Neural cell (in vitro differentiated cells): ENCODE measurements at regions not wholly inside any gene's neighbourhood (a gene's known extent, or its start where the extent isn't known, plus 50 kb on each side); places are given as distances from the start of the nearest gene placed in this dataset.

Source experiments
- H2AFZ ChIP-seq: fragments of 200-600, 300-800 bp; sonication (generic), shearing (Covaris generic); 2 replicates; pipeline ENCODE4 v1.6.0; 2014; ENCODE audit warnings: low read depth, mild to moderate bottlenecking, antibody characterized with exemption, low read length, moderate library complexity
- H3F3A ChIP-seq: fragments of 200-600 bp; shearing (Covaris generic); 2 replicates; pipeline ENCODE4 v1.6.1; 2016; ENCODE audit warnings: mild to moderate bottlenecking, moderate library complexity, mixed read lengths, antibody characterized with exemption, low read length; ENCODE audit not compliant: insufficient read depth, poor library complexity, severe bottlenecking
- H3K27ac ChIP-seq: fragments of 200-600, 300-800 bp; sonication (generic), shearing (Covaris generic); 2 replicates; pipeline ENCODE4 v1.5.1; 2014; ENCODE audit warnings: mild to moderate bottlenecking, low read length, moderate library complexity
- H3K27me3 ChIP-seq: fragments of 300-800, 200-600 bp; sonication (generic), shearing (Covaris generic); 2 replicates; pipeline ENCODE4 v1.6.0; 2014; ENCODE audit warnings: mild to moderate bottlenecking, low read depth, low read length, moderate library complexity; ENCODE audit not compliant: insufficient read depth
- H3K36me3 ChIP-seq: fragments of 300-800, 200-600 bp; sonication (generic), shearing (Covaris generic); 2 replicates; pipeline ENCODE4 v1.5.1; 2014; ENCODE audit warnings: mild to moderate bottlenecking, antibody characterized with exemption, low read length, moderate library complexity; ENCODE audit not compliant: insufficient read depth
- H3K4me2 ChIP-seq: fragments of 300-800, 200-600 bp; sonication (generic), shearing (Covaris generic); 2 replicates; pipeline ENCODE4 v1.6.0; 2014; ENCODE audit warnings: mild to moderate bottlenecking, low read length
- H3K4me3 ChIP-seq: fragments of 300-800, 200-600 bp; sonication (generic), shearing (Covaris generic); 2 replicates; pipeline ENCODE4 v1.5.1; 2014; ENCODE audit warnings: mild to moderate bottlenecking, low read length, moderate library complexity
- H3K79me2 ChIP-seq: fragments of 200-600 bp; shearing (Covaris generic); replicated peaks from 2 replicates; pipeline ENCODE4 v1.6.0; 2014; ENCODE audit warnings: mild to moderate bottlenecking, low read length, moderate library complexity; ENCODE audit not compliant: insufficient read depth
- H3K9ac ChIP-seq: fragments of 300-800, 200-600 bp; sonication (generic), shearing (Covaris generic); 2 replicates; pipeline ENCODE4 v1.6.1; 2016; ENCODE audit warnings: mild to moderate bottlenecking, low read length, mixed read lengths
- H3K9me2 ChIP-seq: fragments of 200-600 bp; shearing (Covaris generic); 2 replicates; pipeline ENCODE4 v1.6.1; 2016; ENCODE audit warnings: mild to moderate bottlenecking, low read length, mixed read lengths; ENCODE audit not compliant: insufficient read depth
- H3K9me3 ChIP-seq: fragments of 200-600, 300-800 bp; sonication (generic), shearing (Covaris generic); 2 replicates; pipeline ENCODE4 v1.6.1; 2016; ENCODE audit warnings: mild to moderate bottlenecking, mixed run types, low read length, moderate library complexity, mixed read lengths
- H4K20me1 ChIP-seq: fragments of 200-600 bp; shearing (Covaris generic); 2 replicates; pipeline ENCODE4 v1.6.1; 2016; ENCODE audit warnings: mild to moderate bottlenecking, mixed run types; ENCODE audit not compliant: insufficient read depth
- EP300 ChIP-seq: fragments of 450-650 bp; conservative IDR thresholded peaks from 2 replicates; pipeline ENCODE4 v1.6.1; 2014; ENCODE audit warnings: antibody characterized with exemption, mild to moderate bottlenecking, moderate library complexity; ENCODE audit not compliant: poor library complexity, severe bottlenecking
- EZH2 ChIP-seq: fragments of 200-600, 300-800 bp; shearing (Covaris generic), sonication (generic); IDR thresholded peaks from 2 replicates; pipeline ENCODE4 v1.6.1; 2014; ENCODE audit warnings: antibody characterized with exemption, low read length, borderline replicate concordance, mild to moderate bottlenecking; ENCODE audit not compliant: insufficient read depth, poor library complexity, severe bottlenecking
- MXI1 ChIP-seq: fragments of 450-650 bp; conservative IDR thresholded peaks from 2 replicates; pipeline ENCODE4 v1.6.1; 2014; ENCODE audit warnings: antibody characterized with exemption, mild to moderate bottlenecking; ENCODE audit not compliant: poor library complexity, severe bottlenecking
- POLR2AphosphoS5 ChIP-seq: IDR thresholded peaks from 2 replicates; pipeline ENCODE4 v1.6.1; 2012
- RAD21 ChIP-seq: fragments of 450-650 bp; conservative IDR thresholded peaks from 2 replicates; pipeline ENCODE4 v1.6.1; 2014; ENCODE audit warnings: antibody characterized with exemption, mild to moderate bottlenecking, moderate library complexity
- SMC3 ChIP-seq: fragments of 450-650 bp; conservative IDR thresholded peaks from 2 replicates; pipeline ENCODE4 v1.6.1; 2014; ENCODE audit warnings: antibody characterized with exemption, mild to moderate bottlenecking, moderate library complexity; ENCODE audit not compliant: poor library complexity
- TAF1 ChIP-seq: IDR thresholded peaks from 2 replicates; pipeline ENCODE4 v1.6.1; 2012; ENCODE audit warnings: low read depth
- TF ChIP-seq, protein P1 (sequence below): fragments of 450-650 bp; IDR thresholded peaks from 2 replicates; pipeline ENCODE4 v1.5.1; 2014; ENCODE audit warnings: antibody characterized with exemption, mild to moderate bottlenecking, moderate library complexity; ENCODE audit not compliant: poor library complexity, severe bottlenecking
- TF ChIP-seq, protein P2 (sequence below): IDR thresholded peaks from 2 replicates; pipeline ENCODE4 v1.6.1; 2012; ENCODE audit warnings: borderline replicate concordance

DNA sequence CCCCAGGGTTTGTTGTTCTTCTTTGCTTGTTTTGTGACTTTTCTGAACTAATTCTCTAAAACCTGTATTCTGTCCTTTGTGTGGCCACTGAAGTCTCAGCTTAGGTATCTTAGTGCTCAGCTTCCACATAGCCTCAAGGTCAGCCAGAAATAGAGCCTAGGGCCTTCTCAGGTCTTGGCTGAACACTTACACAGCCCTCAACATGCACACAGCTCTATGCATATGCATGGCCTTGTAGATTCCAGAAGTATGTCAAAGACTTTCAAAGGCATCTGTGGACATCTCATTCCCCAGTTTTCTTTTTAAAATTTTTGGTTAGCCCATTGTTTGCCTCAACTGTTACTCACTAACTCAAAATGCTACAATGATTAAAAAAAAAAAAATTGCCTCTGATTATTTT, 99.9 kb upstream of the GRIA1 start:
- Histone ChIP-seq H3K9me3 (no peaks in the 10 kb centered on the region), H4K20me1 (no peaks in the 10 kb centered on the region)
- TF ChIP-seq, protein P1, sequence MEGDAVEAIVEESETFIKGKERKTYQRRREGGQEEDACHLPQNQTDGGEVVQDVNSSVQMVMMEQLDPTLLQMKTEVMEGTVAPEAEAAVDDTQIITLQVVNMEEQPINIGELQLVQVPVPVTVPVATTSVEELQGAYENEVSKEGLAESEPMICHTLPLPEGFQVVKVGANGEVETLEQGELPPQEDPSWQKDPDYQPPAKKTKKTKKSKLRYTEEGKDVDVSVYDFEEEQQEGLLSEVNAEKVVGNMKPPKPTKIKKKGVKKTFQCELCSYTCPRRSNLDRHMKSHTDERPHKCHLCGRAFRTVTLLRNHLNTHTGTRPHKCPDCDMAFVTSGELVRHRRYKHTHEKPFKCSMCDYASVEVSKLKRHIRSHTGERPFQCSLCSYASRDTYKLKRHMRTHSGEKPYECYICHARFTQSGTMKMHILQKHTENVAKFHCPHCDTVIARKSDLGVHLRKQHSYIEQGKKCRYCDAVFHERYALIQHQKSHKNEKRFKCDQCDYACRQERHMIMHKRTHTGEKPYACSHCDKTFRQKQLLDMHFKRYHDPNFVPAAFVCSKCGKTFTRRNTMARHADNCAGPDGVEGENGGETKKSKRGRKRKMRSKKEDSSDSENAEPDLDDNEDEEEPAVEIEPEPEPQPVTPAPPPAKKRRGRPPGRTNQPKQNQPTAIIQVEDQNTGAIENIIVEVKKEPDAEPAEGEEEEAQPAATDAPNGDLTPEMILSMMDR: no peak
- no peak for TF ChIP-seq POLR2AphosphoS5
- TF ChIP-seq EZH2: no peak
- TF ChIP-seq, protein P2, sequence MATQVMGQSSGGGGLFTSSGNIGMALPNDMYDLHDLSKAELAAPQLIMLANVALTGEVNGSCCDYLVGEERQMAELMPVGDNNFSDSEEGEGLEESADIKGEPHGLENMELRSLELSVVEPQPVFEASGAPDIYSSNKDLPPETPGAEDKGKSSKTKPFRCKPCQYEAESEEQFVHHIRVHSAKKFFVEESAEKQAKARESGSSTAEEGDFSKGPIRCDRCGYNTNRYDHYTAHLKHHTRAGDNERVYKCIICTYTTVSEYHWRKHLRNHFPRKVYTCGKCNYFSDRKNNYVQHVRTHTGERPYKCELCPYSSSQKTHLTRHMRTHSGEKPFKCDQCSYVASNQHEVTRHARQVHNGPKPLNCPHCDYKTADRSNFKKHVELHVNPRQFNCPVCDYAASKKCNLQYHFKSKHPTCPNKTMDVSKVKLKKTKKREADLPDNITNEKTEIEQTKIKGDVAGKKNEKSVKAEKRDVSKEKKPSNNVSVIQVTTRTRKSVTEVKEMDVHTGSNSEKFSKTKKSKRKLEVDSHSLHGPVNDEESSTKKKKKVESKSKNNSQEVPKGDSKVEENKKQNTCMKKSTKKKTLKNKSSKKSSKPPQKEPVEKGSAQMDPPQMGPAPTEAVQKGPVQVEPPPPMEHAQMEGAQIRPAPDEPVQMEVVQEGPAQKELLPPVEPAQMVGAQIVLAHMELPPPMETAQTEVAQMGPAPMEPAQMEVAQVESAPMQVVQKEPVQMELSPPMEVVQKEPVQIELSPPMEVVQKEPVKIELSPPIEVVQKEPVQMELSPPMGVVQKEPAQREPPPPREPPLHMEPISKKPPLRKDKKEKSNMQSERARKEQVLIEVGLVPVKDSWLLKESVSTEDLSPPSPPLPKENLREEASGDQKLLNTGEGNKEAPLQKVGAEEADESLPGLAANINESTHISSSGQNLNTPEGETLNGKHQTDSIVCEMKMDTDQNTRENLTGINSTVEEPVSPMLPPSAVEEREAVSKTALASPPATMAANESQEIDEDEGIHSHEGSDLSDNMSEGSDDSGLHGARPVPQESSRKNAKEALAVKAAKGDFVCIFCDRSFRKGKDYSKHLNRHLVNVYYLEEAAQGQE: no peak
- TF ChIP-seq EP300: no peak

DNA sequence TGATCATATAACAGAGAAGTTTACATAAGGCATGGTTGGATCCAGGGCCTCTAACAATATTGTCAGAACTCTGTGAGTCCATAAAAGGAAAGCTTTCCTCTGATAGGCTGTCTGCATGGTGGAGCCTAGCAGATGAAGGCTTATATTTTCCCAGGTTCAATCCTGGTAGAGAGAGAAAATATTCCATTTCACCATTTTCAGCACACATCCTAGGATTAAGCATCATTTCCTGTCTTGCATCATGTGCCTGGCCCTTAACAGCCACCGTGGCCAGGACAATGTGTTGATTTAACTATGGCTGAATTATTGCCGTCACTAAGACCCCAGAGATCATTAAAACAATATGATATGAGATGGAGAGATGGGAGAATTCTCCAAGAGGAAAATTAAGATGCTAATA, 90.9 kb upstream of the GRIA1 start:
- H3F3A ChIP-seq: no peaks in the 10 kb centered on the region

More for the DNA sequence above, 99.9 kb upstream of the GRIA1 start:
- H3K36me3 ChIP-seq: no peaks in the 10 kb centered on the region
- no peaks in the 10 kb centered on the region for H3K79me2 ChIP-seq
- H3K9me2 ChIP-seq: no peaks in the 10 kb centered on the region
- no peaks in the 10 kb centered on the region for H3F3A ChIP-seq
- no peak overlapping the region for H3K27ac ChIP-seq
- H3K4me3 ChIP-seq: no peak overlapping the region
- no peak overlapping the region for H2AFZ ChIP-seq
- no peak overlapping the region for H3K4me2 ChIP-seq
- H3K9ac ChIP-seq: no peak overlapping the region
- no peaks in the 10 kb centered on the region for H3K27me3 ChIP-seq

DNA sequence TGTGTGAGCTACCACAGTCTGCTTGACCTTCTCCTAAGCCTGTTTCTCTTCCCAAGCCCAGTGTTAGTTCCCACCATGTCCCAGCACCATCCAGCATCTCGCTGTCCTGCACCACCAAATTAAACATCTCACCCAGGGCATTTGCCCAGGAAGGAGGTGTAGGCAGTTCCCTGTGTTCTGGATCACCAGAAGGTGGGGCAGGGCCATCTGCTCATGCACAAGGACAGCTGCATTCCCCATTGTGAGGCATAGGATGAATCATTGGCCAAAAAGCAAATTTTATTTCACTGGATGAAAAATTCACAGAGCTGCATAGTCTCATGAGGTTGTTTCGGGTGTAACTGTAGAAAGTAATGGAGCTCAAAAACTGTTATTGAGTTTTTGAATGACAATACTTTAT, 89.5 kb upstream of the GRIA1 start:
- no peaks in the 10 kb centered on the region for H3K27me3 ChIP-seq
- H3K36me3 ChIP-seq: no peaks in the 10 kb centered on the region
- no peak overlapping the region for H2AFZ ChIP-seq
- H4K20me1 ChIP-seq: no peaks in the 10 kb centered on the region
- H3K4me3 ChIP-seq: no peak overlapping the region
- no peak overlapping the region for H3K27ac ChIP-seq
- H3F3A ChIP-seq: no peaks in the 10 kb centered on the region
- no peak overlapping the region for H3K4me2 ChIP-seq
- no peaks in the 10 kb centered on the region for H3K9me3 ChIP-seq
- H3K9ac ChIP-seq: no peak overlapping the region
- TF ChIP-seq EZH2 (no peak), TAF1 (no peak), RAD21 (no peak), EP300 (no peak), MXI1 (no peak), POLR2AphosphoS5 (no peak), SMC3 (no peak)
- TF ChIP-seq, protein P2: no peak
- TF ChIP-seq, protein P1: no peak
- no peaks in the 10 kb centered on the region for H3K79me2 ChIP-seq
- H3K9me2 ChIP-seq: no peaks in the 10 kb centered on the region

More for the DNA sequence above, 90.9 kb upstream of the GRIA1 start:
- H3K4me2 ChIP-seq: no peak overlapping the region
- no peaks in the 10 kb centered on the region for H3K9me2 ChIP-seq
- no peaks in the 10 kb centered on the region for H3K79me2 ChIP-seq
- H3K4me3 ChIP-seq: no peak overlapping the region
- no peak overlapping the region for H2AFZ ChIP-seq
- no peak for TF ChIP-seq EZH2
- no peak for TF ChIP-seq RAD21
- TF ChIP-seq POLR2AphosphoS5: no peak
- no peak for TF ChIP-seq EP300
- no peak overlapping the region for H3K27ac ChIP-seq
- H3K36me3 ChIP-seq: no peaks in the 10 kb centered on the region
- H3K9me3 ChIP-seq: no peaks in the 10 kb centered on the region
- no peak overlapping the region for H3K9ac ChIP-seq
- H3K27me3 ChIP-seq: no peaks in the 10 kb centered on the region
- H4K20me1 ChIP-seq: no peaks in the 10 kb centered on the region
